ENCODE measurements at regions not wholly inside any gene's neighbourhood (a gene's known extent, or its start where the extent isn't known, plus 50 kb on each side); places are given as distances from the start of the nearest gene placed in this dataset.
"Not testable (repeated sequence)": the region's sequence is repeated elsewhere in the genome, so short reads cannot be mapped to it uniquely, and the experiment has no call there.

GRCh38 chr5:174464504-174465165, 259.7 kb upstream of the MSX2 start:
- no peaks in the 10 kb centered on the region for H3K27me3 ChIP-seq
- TF ChIP-seq POLR2A (IDR thresholded peaks at IDR 0.05) (no peak), EP300 (IDR thresholded peaks at IDR 0.05) (no peak)
- TF ChIP-seq, protein P1, sequence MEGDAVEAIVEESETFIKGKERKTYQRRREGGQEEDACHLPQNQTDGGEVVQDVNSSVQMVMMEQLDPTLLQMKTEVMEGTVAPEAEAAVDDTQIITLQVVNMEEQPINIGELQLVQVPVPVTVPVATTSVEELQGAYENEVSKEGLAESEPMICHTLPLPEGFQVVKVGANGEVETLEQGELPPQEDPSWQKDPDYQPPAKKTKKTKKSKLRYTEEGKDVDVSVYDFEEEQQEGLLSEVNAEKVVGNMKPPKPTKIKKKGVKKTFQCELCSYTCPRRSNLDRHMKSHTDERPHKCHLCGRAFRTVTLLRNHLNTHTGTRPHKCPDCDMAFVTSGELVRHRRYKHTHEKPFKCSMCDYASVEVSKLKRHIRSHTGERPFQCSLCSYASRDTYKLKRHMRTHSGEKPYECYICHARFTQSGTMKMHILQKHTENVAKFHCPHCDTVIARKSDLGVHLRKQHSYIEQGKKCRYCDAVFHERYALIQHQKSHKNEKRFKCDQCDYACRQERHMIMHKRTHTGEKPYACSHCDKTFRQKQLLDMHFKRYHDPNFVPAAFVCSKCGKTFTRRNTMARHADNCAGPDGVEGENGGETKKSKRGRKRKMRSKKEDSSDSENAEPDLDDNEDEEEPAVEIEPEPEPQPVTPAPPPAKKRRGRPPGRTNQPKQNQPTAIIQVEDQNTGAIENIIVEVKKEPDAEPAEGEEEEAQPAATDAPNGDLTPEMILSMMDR (IDR thresholded peaks at IDR 0.05), result no peak
- H3K4me1 ChIP-seq, result no peaks in the 10 kb centered on the region
- H3K4me3 ChIP-seq, result no peak overlapping the region
- no peaks in the 10 kb centered on the region for H3K36me3 ChIP-seq
- peaks cover 0 to 15% (median 0%) of the 10 kb centered on the region in 4 donors for H3K9me3 ChIP-seq
- no peak overlapping the region for H3K27ac ChIP-seq
- DNase-seq (ENCODE audit: low spot score in 2 of 2), result no peak
- 76 to 90% methylated on average over 1 of the region's 1 CpG for WGBS, 2 donors

DNA sequence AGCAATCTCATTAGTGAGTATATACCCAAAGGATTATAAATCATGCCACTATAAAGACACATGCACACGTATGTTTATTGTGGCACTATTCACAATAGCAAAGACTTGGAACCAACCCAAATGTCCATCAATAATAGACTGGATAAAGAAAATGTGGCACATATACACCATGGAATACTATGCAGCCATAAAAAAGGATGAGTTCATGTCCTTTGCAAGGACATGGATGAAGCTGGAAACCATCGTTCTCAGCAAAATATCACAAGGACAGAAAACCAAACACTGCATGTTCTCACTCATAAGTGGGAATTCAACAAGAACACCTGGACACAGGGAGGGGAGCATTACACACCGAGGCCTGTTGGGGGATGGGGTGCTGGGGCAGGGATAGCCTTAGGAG, 252.9 kb upstream of the MSX2 start:
- H3K27ac ChIP-seq; DNase-seq (ENCODE audit: low spot score in 2 of 2); H3K4me3 ChIP-seq; H3K27me3 ChIP-seq; H3K36me3 ChIP-seq; H3K4me1 ChIP-seq: not testable (repeated sequence)
- peaks cover 0 to 36% (median 9%) of the 10 kb centered on the region in 4 donors for H3K9me3 ChIP-seq
- WGBS, 2 donors, result 90% methylated on average over 3 of the region's 3 CpGs

GRCh38 chr5:174472956-174473355, 251.4 kb upstream of the MSX2 start:
- Histone ChIP-seq H3K36me3 (no peaks in the 10 kb centered on the region), H3K27me3 (no peaks in the 10 kb centered on the region), H3K27ac (no peak overlapping the region), H3K9me3 (peaks cover 0 to 36% (median 9%) of the 10 kb centered on the region in 4 donors), H3K4me3 (no peak overlapping the region), H3K4me1 (no peaks in the 10 kb centered on the region)
- no peak for DNase-seq (ENCODE audit: low spot score in 2 of 2)
- 89 to 96% methylated on average over 2 of the region's 2 CpGs for WGBS, 2 donors
- no peak for TF ChIP-seq POLR2A (IDR thresholded peaks at IDR 0.05)
- no peak for TF ChIP-seq EP300 (IDR thresholded peaks at IDR 0.05)
- TF ChIP-seq, protein P1 (IDR thresholded peaks at IDR 0.05), result no peak

DNA sequence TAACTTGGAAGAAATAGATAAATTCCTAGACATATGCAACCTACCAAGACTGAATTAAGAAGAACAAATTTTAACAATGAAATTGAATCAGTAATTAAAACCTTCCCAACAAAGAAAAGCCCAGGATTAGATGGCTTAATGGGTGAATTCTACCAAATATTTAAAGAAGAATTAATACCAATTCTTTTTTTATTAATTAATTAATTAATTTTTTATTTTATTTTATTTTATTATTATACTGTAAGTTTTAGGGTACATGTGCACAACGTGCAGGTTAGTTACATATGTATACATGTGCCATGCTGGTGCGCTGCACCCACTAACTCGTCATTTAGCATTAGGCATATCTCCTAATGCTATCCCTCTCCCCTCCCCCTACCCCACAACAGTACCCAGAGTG, 248.4 kb upstream of the MSX2 start:
- H3K4me3 ChIP-seq; H3K4me1 ChIP-seq; H3K36me3 ChIP-seq; DNase-seq (ENCODE audit: low spot score in 2 of 2); H3K27ac ChIP-seq; H3K27me3 ChIP-seq: not testable (repeated sequence)
- WGBS, 2 donors, result 70 to 87% methylated on average over 3 of the region's 3 CpGs
- peaks cover 0 to 57% (median 9%) of the 10 kb centered on the region in 4 donors for H3K9me3 ChIP-seq

GRCh38 chr5:174479325-174479724, 245.1 kb upstream of the MSX2 start:
- Histone ChIP-seq H3K36me3 (no peaks in the 10 kb centered on the region), H3K9me3 (peaks cover 0 to 48% (median 3%) of the 10 kb centered on the region in 4 donors), H3K4me3 (no peak overlapping the region), H3K4me1 (no peaks in the 10 kb centered on the region), H3K27ac (no peak overlapping the region), H3K27me3 (no peaks in the 10 kb centered on the region)
- no peak for DNase-seq (ENCODE audit: low spot score in 2 of 2)
- TF ChIP-seq POLR2A (IDR thresholded peaks at IDR 0.05) (no peak), EP300 (IDR thresholded peaks at IDR 0.05) (no peak)
- TF ChIP-seq, protein P1 (IDR thresholded peaks at IDR 0.05), result no peak

DNA sequence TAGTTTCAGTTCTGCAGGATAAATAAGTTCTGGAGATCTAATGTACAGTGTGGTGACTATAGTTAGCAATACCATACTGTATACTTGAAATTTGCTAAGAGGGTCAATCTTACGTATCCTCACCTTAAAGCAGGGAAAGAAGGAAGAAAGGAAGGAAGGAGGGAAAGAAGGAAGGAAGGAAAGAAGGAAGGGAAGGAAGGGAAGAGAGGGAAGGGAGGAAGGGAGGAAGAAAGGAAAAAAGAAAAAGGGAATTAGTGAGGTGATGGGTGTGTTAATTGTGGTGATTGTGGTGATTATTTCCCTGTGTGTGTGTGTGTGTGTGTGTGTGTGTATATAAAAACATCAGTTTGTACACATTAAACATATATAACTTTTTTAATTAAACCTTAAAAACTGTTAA, 242.6 kb upstream of the MSX2 start:
- Histone ChIP-seq H3K9me3 (peaks cover 0 to 48% (median 4%) of the 10 kb centered on the region in 4 donors), H3K27me3 (no peaks in the 10 kb centered on the region), H3K4me3 (no peak overlapping the region), H3K36me3 (no peaks in the 10 kb centered on the region), H3K27ac (no peak overlapping the region), H3K4me1 (no peaks in the 10 kb centered on the region)
- TF ChIP-seq EP300 (IDR thresholded peaks at IDR 0.05) (no peak), POLR2A (IDR thresholded peaks at IDR 0.05) (no peak)
- TF ChIP-seq, protein P1 (IDR thresholded peaks at IDR 0.05), result no peak
- 86 to 88% methylated on average over 1 of the region's 1 CpG for WGBS, 2 donors
- DNase-seq (ENCODE audit: low spot score in 2 of 2), result no peak

Measured in tibial nerve (tissue), 4 donors.